SKM-1 treated with dmso at 0.1 percent for 144 hours (cell line): ENCODE measurements at regions not wholly inside any gene's neighbourhood (a gene's known extent, or its start where the extent isn't known, plus 50 kb on each side); places are given as distances from the start of the nearest gene placed in this dataset.

Experiments
- DNase-seq: peaks from one replicate; lab custom pipeline; 2025; ENCODE audit not compliant: unreplicated experiment; lab: John Stamatoyannopoulos, UW

DNA sequence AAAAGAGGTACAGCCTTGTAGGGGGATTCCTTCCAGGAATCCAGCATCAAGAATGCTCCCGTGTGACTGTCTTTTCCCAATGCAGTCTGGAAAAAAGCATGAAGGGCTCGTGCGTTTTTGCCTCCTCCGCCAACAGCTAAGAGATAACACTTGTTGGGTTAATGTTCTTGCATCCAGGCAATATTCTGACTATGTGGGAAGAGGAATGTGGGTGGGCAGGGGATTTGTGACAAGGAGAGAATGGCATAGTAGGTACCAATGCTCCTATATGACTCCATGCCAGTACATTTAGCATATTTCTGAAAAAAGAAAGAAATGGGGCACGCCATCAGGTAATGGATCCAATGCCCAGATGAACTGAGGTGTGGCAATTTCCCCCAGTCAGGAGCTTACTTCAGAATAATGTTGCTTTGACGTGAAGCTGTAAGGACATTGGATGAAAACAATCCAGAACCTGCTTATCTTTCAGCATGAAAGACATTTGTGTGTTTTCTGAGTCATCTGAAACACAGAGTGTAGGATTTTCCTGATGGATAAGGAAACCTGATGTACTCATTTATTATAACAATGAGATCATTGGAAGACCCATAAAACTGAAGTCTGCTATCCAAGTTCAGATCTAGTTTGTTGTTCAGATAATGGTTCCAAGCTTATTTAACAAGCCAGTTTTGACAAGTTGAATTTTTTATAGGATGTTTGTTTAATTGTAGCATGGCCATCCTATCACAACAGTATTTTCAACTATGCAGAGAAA, 105.5 kb downstream of the LYPLAL1 start:
- no peak for DNase-seq

DNA sequence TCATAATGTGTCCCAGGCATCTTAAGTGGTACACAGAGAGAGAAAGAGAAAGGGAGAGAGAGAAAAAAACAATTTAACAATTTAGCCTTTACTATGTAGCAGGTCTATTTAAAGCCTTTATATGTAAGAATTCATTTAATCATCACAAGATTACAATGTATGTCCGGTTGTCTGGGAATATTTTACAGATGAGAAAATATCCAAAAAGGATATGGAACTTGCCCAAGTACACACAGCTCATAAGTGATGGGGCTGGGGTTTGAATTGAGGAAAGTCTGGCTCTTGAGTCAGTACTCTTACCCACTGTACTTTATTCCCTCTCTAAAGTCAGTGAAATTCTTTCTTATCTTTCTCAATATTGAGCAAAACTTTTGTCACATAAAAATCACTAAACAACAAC, 104.6 kb downstream of the LYPLAL1 start:
- no peak for DNase-seq

GRCh38 chr1:219277304-219278105, 103.8 kb downstream of the LYPLAL1 start:
- no peak for DNase-seq

DNA sequence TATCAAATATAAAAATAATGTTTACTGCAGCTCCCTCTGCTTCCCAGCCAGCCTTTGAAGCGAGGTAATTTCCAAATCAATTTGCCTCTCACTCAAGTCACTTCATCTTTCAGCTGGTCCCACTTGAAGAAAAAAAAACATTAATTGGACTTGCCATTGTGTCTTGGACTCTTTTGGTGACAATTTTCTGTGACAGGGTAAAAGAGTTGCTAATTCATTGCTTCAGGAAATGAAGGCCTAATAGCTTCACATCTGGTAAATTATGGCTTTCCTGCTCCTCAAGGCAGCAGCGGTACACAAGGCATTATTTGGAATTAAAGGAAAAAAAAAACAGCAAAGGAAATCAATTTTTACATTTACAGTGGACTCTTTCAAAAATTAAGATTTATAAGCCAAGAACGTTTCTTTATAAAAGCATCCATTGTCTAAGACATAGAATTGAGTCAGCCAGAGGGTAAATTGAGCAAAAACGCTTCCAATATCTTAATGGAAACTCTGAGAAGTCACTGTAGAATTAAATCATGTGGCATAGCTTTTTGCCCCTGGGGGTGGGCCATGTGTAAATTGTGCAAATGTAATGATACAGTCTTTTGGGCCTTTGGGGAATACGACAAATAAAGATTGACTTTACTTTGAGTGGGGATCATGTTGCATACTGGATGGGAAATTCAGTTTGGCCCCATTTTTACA, 102.5 kb downstream of the LYPLAL1 start:
- DNase-seq, result no peak

DNA sequence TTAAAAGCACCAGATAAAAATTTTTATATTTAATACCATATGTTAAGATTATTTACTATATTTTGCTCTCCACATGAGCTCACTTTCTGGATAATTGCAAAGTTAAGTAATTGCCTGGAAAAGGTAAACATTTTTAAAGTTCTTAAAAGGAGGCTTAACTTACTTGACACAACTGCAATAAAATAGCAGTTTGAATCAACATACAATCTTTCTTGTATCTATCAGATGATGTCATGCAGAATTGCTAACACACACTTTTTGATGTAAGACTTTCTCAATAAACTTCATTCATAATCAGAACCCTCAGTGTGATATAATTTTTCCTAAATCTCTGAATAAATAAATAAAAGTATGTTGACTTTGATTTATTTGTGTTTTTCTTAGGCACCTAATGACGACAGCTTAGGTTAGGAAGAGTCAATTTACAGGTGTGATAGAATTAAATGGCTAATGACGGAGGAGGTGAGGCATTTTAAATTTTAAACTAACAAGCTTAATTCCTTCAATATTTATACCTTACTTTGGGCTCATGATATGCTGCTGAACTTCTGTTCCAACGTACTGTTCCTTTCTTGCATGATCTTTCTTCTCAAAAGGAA, 99.5 kb downstream of the LYPLAL1 start:
- no peak for DNase-seq

DNA sequence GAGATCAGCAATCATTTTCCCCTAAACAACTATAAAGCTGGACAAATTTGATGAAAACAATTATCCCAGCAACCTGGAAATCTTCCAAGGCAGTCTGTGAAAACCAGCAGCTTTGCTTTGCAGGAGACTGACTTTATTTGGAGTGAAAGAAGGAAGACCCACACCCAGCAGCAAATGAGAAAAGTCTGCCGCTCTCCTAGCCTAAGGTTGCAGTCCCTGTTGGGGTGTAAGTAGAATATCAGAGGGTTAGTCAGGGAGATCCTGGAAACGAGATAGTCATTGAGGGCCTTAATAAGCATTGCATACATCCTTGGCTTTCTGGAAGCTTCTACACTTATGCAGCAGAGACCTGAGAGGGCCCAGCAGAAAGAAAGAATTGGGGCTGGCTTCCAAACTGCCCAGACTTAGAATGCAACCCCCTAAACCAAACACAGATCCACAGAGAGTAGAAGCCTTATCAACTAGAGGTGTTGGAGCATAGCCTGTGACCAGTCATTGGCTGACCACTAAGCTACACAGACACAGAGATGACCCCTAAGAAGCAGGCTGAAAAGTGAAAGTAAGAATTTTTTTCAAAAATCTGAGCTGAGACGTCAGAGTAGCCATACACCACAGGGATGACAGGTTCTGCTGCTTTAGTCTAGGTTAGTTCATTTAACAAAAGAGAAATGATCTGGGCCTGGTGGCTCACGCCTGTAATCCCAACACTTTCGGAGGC, 98.3 kb downstream of the LYPLAL1 start:
- no peak for DNase-seq

- DNase-seq, result no peak
Measured at GRCh38 chr1:219269171-219269570, 95.5 kb downstream of the LYPLAL1 start.

DNA sequence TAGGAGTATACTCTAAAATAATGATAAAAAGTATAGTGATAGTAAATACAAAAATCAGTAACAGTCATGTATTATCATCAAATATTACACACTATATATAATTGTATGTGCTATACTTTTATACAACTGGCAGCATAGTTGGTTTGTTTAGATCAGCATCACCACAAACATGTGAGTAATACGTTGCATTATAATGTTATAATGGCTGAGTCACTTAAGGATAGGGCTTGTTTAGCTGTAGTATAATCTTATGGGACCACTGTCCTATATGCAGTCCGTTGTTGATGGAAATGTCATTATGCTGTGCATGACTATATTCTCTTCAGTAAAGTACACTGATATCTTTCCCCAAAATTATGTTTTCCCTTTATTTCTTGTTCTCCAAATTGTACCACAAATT, 92.8 kb downstream of the LYPLAL1 start:
- DNase-seq, result no peak

DNA sequence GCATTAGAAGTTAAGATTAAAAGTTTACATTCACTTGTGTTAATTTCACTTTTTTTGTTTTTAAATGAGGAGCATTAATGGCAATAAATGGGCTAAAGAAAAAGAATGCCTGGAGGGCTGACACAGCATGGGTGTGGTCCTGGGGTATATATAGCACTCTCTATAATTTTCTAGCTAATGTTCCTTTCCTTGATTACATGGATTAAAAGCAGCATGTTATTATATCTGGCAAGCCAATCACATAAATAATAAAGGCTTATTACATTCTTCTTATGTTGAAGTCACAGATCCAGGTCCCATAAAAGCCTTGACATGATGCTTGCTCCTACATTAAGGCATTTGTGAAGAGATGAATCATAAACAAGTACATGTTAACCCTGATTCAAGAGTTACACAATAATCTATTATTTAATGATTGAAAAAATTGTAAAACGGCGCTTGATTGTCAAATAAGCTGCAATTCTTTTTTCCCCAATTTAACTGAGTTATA, 91.4 kb downstream of the LYPLAL1 start:
- DNase-seq, result no peak

GRCh38 chr1:219264561-219264960, 90.9 kb downstream of the LYPLAL1 start:
- no peak for DNase-seq
